ENCODE measurements at regions not wholly inside any gene's neighbourhood (a gene's known extent, or its start where the extent isn't known, plus 50 kb on each side); places are given as distances from the start of the nearest gene placed in this dataset.
A peak's percentile ranks its signal among the peaks of the same experiment; 100 is the strongest.
"Not testable (repeated sequence)": the region's sequence is repeated elsewhere in the genome, so short reads cannot be mapped to it uniquely, and the experiment has no call there.

DNA sequence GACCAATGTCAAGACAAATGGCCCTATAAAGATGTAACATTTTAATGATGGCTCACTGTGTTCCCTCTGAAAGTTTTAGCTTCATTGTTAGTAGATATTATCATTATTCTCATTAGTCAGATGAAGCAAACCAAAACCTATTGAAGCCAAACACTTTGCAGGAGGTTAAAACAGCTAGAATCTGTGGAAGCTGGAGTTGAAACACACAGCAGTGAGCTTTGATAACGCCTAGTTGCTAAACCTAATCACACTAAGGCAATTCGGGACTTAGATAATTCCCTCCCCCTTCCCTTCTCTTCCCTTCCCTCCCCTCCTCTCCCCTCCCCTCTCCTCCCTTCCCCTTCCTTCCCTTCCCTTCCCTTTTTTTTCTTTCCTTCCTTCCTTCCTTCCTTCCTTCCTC is 165.7 kb downstream of the TRIB2 start:
- no peak for DNase-seq

DNA sequence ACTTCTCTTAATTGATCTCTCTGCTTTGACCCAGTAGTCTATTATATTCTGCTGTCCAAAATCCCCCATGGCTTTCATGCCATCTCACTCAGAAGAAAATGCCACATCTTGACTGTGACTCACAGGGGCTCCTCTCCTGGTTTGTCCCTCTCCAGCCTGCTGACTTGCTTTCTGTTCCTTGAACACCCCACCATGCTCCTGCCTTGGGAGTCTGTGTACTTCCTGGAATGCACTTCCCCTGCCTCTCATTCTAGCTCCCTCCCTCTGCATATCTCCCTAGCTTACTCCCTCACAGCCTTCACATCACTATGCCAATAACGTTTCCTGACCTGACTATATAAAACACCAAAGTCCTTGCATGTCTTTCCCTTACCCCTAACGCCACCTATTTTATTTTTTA is 167.2 kb downstream of the TRIB2 start:
- DNase-seq = peak; percentile 58

DNA sequence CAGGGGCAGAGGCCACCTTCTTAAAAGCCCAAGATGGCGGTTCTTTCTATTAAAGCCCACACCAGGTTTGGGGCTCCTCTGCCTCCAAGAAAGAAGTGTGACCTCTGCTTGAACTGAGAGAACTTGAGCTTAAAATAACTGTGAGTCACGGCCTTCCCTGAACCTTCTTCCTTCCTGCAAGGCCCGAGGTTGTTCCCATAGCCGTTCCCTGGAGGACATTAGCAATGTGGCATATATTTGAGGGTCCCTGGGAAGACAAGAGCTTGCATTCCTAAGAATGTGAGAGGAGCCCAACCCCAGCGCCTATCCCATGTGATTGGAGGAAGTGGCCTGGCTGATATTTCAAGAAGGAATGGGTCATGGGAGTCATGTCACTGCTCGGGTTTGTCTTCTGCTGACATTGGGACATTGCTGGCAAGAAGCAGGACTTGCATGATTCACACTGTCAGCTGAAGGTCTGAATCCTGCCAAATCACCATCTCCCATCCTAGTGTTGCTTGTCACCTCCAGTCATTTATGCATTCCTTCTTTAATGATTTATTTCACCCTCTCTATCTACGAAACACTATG is 168.1 kb downstream of the TRIB2 start:
- peak; percentile 56 for DNase-seq

DNA sequence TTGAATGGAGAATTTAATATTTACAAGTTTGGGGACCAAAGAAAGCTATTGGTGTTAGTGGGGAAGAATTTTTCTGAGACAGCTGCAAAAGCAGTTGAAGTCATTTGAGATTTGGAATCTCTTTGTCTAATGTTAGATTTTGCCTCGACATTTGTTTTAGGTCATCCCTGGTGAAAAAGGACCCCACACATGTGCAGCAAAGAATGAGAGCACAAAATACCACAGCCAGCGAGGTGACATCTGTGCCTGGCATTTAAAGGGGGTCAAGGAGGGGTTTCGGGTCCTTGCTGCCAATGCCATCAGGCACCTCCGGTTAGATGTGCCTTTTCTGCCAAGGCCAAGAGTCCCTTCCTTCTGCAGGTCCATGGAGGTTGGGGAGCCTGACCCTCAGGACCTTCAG is 173.3 kb downstream of the TRIB2 start:
- DNase-seq = no peak

DNA sequence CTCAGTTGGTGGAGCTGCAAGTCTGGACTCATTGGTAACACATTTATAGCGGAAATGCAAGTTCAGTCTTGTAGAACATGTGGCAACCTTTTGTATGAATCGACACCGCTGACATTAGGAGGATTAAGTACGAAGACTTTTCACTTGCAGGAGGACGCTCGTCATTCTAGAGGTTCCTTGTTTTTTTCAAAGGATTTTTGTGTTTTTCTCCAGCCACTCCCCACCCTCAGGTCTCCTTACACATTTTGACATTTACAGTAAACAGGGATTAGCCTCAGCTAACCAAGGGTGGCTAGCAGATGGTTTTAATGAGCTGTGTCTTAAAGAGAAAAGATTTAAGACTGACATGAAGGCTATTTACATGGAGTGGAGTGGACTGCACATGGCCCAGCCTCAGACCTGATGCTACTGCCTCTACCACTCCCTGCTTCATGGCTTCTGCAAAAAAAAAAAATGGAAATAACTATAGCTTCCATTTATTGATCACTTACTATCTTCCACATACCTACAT is 173.8 kb downstream of the TRIB2 start:
- DNase-seq = no peak

DNA sequence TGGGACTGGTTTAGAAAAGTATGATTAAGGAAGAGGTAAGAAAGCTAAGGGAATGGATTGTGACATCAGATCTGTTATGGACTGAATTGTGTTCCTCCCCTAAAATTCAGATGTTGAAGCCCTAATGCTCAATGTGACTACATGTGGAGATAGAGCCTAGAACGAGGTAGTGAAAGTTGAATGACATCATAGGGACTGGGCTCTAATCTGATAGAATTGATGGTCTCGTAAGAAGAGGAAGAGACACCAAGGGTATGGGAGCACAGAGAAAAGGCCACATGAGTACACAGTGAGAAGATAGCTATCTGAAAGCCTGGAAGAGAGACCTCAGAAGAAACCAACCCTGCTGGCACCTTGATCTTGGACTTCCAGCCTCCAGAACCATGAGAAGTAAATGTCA is 178.3 kb downstream of the TRIB2 start:
- DNase-seq = no peak

DNA sequence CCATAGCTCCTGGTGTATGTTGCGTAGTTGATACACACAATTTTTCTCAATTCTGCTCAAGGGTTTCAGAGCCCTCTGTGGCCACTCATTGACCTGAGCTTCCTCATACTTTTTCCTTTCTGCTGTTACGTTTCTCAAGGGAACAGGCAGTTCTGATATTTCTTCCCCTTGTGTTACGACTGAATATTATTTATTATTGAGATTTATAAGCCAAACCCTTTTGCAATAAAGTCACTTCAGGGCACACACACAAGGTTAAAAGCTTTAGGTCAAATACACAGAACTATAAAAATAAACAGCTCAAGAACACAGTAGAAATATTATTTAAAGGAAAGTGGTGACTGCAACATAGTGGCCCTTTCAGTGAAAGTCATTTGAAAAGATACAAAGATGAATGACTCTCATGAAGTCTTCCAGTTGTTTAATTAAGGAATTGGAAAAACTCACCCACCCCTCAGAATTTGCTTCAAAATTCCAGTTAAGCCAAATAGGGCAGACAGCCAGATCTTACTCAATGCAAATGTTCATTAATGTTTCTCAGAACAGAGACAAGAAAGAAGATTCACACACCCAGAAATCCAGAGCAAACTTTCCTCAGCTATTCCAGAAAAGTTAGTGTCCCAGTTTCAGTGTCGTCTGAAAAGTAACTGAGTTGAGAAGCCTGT is 179.7 kb downstream of the TRIB2 start:
- no peak for DNase-seq

DNA sequence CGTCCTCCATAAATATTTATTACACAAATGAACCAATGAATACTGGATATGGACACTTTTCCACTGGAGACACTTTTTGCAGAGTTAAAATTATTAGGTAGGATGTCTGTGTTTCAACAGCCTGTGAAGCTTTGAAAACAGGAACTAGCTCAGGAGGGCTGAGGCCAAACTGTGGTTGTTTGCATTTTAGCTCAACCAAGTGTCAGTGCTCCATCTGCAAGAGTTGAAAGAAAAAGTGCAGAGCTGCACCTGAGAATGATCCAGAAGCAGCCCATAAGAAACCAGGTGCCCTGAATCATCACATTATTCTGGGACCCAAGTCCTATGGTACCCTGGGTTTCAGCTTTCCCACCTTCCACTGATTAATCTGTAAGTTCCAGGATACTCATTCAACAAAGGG is 180.4 kb downstream of the TRIB2 start:
- DNase-seq = no peak

DNA sequence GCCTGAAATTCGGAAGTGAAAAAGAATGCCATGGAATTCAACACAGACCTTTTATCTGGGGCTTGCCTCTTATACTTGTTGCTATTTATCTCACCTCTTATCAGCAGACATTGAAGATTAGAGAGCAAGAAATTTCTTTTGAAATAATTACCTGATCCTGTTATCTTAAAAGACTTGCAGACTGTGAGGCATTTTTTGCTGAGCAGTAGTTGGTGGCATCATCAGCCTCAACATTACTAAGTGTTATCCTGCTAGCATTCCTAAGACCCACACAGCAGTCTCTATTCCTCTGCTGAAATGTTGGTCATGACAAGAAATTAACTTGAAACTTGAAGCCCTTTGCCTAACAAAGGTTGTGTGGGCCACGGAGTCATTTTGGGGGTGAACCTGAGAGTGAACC is 186.5 kb downstream of the TRIB2 start:
- no peak for DNase-seq

DNA sequence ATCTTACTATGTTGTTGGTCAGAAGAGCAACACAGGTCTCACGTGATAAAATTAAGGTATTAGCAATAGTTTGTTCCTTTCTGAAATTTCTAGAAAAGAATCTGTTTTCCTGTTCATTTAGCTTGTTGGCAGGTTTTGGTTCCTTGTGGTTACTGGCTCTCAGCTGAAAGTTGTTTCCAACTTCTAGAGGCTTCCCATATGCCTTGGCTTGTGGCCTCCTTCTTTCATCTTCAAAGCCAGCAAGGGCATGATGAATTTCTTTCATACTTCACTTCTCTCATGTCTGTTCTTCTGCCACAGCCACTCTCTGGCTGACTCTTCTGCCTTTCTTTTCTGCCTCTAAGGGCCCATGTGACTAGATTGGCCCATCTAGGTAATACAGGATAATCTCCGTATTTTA is 193.7 kb downstream of the TRIB2 start:
- DNase-seq = no peak

DNA sequence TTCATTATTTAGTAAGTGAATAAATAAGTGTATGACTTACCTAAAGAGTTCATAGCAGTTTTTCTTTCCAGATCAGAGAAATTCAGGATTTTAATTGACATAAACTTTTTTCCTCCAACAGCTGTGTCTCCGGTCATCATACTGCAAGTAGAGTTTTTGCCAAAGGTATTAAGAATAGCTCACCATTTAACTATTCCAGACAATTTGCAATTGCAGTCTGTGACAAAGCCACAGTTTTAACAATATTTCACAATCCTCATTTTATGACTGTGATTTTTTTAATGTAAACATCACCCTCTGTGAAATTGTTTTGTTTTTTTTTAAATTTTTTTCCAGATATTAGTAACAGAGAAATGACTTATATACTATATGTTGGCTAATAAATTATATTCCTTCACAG is 199.1 kb downstream of the TRIB2 start:
- DNase-seq = no peak

DNA sequence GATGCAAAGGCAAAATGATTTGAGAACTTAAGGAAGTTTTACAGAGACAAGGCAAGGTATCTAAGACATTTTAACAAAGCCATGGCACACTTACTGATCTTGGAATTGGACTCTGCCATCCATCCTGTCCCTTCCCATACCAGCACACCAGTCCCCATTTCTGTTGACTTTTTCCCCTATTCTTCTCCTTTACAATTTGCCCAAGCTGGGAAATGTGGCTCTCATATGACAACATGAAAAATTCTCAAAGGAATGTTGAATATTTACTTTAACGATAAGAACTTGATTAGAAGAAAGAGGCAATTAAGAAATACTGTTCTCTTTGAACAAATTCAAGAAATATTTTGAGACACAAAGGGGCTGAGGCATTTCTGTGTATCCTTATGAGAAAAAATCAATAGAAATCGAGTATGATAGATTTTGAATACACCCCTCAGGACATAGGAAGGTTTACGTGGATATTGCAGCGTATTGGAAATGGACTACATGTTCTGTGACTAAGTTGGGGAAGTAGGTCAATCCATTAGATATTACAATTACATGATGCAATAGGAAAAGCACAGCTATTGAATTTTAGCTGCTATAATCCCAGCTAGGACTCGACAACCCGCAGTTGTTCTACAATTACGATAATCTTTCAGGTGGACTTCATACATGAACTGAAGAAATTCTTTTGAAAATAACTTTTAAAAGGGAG is 201.6 kb downstream of the TRIB2 start:
- DNase-seq = no peak

DNA sequence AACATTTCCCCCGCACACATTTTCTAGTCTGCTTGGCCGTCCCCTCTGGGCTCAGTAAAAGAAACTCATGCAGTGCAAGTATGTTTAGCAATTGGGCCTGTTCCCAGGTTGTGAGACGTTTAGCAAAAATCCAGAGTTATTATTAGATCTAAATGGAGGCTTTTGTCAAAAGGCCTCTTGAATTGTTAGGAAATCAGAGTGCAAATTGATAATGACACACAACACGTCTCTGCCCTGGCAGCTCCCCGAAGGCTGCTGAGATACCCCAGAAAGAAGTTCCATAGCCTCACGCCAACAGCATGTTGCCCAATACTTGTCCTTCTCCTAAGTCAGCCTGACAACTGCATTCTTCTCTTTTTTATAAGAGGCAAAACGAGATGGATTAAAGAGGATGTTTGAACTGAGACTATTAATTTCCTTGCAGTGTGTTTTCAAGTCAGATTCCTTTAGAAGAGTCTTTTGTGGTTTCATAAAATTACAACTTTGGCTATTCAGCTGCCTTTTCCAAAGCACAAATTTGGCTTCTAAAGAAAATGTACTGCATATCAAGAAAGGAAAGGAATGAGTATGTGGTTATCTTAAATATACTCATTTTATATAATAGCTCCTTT is 202.2 kb downstream of the TRIB2 start:
- no peak for DNase-seq

DNA sequence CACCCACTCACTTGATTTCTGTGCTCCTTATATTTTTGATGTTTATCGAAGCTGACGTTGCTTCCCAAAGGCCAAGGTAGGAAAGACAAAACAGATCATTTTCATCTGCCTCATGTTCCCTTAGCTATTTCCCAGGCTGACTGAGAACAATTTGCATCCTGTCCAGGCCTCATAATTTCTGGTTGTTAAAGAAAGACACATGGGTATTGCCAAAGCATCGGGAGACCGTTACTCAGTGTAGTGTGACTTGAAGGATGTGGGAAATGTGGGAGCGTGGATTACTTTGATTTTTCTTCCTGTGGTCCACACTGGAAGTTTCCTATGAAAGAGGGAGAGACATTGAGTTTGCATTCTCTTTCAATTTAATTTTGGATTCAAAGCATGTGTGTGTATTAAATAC is 204.6 kb downstream of the TRIB2 start:
- DNase-seq = no peak

DNA sequence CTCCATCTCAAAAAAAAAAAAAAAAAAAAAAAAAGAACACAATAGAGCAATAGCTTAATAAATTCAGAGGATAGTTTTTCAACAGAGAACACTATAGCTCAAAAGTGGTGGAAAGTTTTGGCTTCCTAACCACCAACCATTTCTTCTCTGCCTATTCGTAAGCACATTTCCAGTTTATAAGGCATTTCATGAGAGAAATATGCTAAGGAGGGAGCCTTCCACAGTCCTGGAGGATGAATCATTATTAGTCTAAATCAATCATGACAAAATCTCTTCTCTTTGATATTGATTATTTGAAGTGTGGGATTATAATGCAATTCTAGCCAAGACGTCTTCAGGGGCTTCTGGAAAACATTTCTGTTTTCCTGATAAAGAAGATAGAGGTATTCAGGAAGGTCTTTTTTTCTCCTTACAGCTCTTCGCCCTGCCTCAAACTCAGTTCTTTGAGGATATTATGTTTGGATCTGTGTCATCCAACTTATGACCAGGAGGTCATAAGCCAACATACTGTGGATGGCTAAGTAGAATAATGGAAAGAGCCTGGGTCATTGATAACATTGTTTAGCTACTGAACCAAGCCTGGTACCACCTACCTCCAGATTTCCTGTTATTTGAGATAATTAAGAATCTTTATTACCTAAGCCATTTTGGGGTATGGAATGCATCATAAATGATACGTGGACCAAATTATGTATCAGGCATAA is 207.3 kb downstream of the TRIB2 start:
- DNase-seq = no peak

DNA sequence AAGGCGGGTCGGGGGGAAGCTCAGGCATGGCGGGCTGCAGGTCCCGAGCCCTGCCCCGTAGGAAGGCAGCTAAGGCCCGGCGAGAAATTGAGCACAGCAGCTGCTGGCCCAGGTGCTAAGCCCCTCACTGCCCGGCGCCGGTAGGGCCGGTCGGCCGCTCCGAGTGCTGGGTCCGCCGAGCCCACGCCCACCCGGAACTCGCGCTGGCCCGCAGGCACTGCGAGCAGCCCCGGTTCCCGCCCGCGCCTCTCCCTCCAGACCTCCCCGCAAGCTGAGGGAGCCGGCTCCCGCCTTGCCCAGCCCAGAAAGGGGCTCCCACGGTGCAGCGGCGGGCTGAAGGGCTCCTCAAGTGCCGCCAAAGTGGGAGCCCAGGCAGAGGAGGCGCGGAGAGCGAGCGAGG is 209.9 kb downstream of the TRIB2 start:
- not testable (repeated sequence) for DNase-seq

DNA sequence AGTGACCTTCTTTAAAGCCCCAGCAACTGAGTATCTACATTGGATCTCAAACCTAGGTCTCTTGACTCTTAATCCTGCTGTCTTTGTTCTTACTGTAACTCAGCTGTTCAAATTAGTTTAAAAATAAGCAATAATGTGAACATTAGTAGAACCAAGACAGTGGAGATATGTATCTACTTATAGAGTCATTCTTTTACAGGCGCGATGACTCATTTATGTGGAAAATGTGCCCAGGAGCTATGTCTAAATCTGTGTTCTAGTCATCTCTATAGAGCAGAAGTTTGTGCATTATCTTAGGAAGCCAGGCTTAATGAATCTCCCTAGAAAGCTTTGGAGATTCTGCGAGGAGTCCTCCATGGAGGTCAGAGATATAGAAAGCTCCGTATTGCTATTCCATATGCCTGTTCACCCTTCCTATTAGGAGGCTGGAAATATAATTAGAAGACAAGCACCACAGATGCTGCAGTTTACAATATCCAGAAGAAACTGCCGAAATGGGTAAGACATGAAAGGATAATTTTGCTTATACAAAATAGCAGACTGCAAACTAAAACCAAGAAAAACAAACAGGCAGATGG is 211.6 kb downstream of the TRIB2 start:
- no peak for DNase-seq

DNA sequence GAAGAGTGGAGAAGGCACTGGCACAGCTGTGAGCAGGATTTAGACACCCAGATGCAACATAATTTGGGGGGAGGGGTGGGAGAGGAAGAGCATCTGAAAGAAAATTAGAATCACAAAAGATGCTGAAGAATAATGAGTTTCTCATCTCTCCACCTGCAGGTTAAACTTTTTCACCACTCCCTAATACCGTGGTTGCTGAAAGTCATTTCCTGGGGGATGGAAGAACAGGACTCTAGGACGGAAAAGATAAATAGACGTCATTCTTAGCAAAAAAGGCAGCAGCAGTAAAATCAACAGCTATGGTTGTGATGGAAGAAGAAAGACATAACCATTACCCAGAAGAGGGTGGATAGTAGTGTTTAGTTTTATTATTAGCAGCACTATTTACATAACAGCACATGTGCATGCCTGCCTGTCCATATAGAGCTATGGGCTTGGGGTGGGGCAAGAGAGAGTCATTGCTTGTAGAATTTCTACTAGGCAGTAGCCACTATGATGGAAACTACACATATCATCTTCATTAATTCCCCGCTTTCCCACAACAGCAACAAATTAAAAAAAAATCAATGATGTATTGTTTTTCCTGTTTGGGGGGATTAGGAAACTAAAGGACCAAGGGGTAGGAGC is 212.2 kb downstream of the TRIB2 start:
- DNase-seq = no peak

DNA sequence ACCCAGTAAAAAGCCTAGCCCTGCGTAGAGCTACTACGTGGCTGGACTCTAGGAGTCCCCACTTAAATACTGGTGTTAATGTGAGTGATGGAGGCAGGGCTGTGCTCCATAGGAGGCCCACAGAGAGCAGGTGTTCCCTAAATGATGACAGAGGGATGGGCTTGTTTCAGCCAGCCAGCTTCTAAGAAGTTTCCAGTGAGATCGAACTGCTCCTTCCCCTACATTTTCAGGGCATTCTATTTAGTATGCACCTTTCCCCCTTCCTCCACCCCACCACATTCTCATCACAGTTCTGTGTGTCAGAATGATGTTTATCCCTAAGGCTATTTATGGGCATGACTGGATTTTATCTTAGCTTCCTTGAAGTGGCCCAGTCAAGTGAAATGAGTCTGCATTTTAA is 213.0 kb downstream of the TRIB2 start:
- peak; percentile 59 for DNase-seq

DNA sequence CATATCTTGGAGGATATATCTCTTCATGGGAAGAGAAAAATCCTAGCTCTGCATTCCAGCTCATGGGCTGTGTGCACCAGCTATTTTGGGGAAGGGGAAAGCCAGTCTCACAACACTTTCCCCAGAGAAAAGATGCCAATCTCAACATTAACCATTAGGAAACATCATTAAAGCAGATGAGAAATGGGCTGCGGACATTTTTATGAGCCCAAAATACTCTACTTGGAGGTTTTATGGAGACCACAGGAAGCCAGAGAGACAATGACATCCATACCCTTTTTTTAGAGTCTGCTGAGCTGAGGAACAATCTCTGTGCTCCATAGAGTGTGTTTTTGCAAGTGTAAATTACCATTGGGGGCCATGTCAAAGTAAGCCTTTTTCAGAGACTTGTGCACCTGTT is 213.7 kb downstream of the TRIB2 start:
- peak; percentile 84 for DNase-seq

DNA sequence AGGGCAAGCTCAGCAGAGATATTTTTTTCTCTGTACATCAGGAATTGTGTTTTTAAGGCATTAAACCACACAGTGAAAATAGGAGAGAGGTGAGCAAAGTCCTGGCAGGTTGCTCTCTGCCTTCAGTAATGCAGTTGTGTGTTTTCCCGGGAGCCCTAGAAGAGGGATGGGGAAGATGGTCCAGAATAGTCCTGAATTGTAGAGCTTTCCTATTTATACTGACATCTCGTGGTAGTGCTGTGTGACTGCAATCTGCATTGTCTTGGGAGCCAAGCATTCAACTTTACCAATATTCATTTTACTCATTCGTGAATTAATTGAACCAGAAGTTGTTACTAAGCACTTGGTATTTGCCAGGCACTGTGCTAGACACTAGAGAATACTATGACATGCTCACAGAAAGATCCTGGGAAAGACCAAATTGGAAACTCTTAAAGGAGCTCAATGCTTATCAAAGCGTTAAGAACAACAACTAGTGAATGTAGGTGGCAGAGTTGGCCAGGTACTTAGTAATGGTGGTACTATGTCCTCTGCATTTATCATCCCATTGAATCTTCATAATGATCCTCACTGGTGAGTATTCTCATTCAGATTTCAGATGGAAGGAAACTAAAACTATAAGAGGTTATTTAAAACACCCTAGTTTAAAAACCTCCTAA is 214.6 kb downstream of the TRIB2 start:
- DNase-seq = peak; percentile 62

DNA sequence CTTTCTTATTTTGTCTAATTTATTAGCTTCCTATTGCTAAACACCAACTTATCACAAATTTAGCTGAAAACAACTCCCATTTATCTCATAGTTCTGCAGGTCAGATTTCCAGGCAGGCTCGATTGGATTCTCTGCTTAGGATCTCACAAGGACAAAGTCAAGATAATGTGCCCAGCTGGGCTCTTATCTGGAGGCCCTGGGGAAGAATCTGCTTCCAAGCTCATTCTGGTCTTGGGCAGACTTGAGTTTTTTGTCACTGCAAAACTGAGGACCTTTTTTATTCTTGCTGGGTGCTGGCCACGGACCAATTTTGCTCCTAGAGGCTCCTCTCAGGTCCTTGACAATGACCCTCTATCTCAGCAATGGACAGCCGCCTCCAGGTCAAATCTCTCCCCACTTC is 215.5 kb downstream of the TRIB2 start:
- peak; percentile 69 for DNase-seq

Data from islet precursor cell (in vitro differentiated cells).